T47D (cell line): ENCODE measurements at regions not wholly inside any gene's neighbourhood (a gene's known extent, or its start where the extent isn't known, plus 50 kb on each side); places are given as distances from the start of the nearest gene placed in this dataset.

ENCODE experiments used
- DNase-seq, 2 experiments: peaks; one replicate each; pipeline versions ENCODE4 v3.0.0 to v3.0.0-alpha.2; 2011 to 2012; ENCODE audit warnings: low read depth in 1 of 2, low spot score in 1 of 2
- JUND ChIP-seq: IDR thresholded peaks from 2 replicates; pipeline ENCODE4 v1.6.1; 2012; ENCODE audit warnings: low read depth
- in situ Hi-C: cut with HindIII; loops from 2 replicates; pipeline ENCODE4 v1.10.0; 2016; ENCODE audit warnings: low sequenced_read_pairs, low pct_unique_long_range_greater_than_20kb

DNA sequence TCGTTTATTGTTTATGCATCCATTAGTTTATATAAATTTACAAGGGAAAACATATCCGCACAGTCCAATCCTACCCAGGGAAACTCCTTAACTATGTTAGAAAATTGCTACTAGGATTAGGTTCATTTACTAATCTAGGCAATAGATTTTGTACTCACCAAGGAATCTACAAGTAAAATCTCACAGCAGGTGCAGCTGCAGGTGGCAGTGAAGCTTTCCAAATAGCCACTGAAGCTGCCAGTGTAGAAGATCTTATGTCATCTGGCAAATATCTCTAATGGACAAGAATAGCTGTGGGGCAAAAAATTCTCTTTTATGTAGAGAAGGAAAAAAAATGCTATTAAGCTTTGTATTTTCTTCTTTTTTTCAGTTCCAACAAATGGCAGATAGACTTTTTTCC is 963.4 kb upstream of the ADGRL4 start:
- DNase-seq = no peak
- TF ChIP-seq JUND = no peak
- in situ Hi-C loops = no loop called here

DNA sequence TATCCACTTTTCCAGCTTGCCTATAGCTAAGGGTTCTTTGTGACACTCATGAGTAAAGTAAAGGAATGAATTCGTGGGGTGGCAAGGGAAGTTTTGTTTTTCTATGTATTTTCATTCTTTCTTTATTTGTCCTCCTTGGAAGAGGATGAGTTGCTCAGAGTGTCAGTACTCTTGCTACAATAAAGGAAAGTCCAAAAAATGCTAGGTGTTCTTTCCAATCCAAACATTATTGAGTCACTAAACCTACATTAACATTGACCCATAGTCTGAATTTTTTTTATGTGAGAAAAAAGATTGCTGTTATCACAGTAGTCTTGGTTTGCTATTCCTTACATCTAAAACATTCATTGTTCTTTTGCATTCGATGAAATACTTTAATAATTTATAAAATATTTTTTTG is 959.9 kb upstream of the ADGRL4 start:
- in situ Hi-C loops = no loop called here
- no peak for TF ChIP-seq JUND
- DNase-seq = no peak

DNA sequence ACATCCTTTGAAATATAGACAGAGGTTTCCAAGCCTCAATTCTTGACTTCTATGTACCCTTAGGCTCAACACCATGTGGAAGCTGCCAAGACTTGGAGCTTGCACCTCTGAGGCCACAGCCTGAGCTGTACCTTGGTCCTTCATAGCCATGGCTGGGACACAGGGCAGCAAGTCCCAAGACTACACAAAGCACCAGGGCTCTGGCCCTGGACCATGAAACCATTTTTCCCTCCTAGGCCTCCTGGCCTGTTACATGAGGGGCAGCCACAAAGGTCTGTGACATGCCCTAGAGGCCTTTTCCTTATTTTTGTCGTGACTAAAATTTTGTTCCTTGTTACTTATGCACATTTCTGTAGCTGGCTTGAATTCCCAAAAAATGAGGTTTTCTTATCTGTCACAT is 953.1 kb upstream of the ADGRL4 start:
- DNase-seq = no peak
- in situ Hi-C loops = no loop called here
- TF ChIP-seq JUND = no peak

DNA sequence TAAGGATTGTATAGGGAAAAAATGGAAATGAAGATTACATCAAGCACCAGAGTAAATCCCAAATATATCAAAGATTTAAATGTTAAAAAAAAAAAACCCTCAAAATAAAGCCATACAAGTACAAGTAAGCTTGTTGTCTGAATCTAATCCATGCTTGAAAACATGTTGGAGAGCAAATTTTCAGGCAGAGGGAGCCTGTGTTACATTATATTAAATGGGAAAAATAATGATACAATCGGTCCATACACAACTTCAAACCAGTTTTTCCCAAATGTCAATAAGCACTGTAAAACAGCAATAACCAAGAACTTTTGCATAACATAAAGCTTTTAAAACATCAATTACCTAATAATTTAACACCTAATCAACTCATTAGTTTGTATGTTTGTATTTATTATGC is 949.4 kb upstream of the ADGRL4 start:
- no peak for TF ChIP-seq JUND
- no peak for DNase-seq
- in situ Hi-C loops = no loop called here

DNA sequence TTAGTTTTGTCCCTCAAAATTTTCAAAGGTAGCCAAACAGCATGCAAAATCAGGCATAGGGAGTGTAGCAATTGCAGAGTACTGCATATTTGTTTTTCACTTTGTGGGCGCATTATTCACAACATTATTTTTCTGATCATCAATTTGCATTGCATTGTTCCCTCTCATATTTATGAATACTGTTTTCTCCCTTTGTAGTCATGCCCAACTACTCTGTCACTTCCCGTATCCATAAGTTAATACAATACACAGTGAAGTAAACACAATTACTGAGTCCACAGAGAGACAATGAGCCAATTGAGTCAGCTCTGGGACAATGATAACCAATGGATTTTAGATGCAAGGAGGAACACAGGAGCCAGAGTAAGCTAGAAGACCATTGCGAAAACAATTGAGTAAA is 944.0 kb upstream of the ADGRL4 start:
- DNase-seq = no peak
- in situ Hi-C loops = no loop called here
- no peak for TF ChIP-seq JUND

DNA sequence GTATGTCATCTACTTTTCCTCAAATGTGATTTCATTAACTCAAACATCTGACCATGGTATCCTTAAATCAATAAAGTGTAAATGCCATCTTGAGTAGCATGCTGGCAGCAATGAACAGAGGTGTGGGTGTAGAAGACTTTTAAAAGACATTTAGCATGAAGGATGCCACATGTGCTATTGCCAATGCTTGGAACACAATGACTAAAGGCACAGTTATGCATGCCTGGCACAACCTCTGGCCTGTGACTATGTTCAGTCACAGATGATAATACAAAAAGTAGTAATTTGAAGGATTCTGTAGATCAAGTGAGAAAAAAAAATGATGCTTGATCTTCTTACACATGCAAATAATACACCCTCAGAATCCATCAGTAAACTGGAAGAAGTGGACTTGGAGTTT is 938.9 kb upstream of the ADGRL4 start:
- TF ChIP-seq JUND = no peak
- DNase-seq = no peak
- in situ Hi-C loops = no loop called here

DNA sequence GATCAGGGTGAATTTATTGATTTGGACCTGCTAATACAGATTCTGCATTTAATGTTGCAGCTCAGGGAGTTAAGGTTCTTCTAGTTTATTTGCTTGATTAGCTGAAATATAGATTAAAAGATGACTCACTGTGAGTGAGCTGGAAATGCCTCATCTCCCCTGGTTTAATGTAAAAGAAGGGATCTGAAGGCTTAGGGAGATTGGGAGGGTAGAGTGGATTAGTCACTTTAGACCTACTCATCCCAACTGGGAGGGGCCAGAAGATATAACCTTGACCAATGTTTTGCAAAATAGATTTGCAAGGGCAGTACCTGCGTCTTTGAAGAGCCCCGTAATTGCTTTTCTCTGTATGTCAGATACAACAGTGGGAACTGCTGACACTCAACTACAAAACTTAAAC is 922.8 kb upstream of the ADGRL4 start:
- in situ Hi-C loops = no loop called here
- no peak for TF ChIP-seq JUND

DNA sequence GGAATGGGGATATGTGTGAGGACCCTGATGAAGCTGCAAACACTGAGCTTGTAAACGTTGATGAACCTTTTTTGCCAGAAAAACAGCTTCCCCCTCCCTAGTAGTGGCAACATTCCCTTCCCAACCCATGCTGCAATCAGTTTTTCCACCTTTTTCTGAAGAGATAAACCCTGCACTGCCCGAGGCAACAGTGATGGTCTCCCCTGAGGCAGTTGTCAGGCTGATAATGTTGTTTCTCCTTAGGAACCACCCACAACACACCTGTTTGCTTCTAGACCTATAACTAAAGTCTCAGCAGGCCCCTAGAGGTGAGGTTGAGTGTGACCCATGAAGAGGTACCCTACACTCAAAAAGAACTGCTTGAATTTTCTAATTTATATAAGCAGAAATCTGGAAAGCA is 922.4 kb upstream of the ADGRL4 start:
- no peak for TF ChIP-seq JUND
- in situ Hi-C loops = no loop called here
- no peak for DNase-seq

More for the DNA sequence above, 922.8 kb upstream of the ADGRL4 start:
- DNase-seq = no peak

DNA sequence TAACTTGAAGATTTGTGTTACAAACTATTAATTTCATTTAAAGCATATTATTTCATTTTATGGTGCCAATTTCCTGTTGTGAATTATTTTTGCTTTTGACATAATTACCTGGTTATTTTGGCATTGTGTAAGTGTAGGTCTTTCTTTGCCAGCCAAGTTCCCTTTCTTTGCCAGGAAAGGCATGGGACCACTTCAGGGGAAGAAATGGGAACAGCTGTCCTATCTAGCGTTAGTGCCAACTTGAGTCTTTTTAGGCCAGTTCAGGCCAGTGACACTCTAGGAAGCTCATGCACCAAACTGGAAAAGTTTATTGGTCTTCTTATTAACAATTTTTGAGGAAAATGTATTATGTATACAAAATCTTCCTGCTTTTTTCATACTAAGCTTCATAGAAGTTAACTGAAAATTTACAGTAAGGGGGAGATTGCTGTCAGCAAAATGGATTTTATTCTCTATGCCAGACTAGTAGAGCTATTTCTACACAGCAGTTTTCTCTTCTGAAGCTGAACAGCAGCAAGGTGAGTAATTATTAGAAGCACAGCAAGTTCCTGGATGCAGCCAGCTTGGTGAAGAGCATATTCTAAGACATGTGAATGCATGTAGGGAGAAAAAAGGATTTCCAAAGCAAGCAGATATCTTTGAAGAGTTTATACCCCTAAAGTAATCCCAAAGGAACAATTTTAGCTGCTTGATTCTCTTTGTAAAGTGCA is 914.6 kb upstream of the ADGRL4 start:
- in situ Hi-C loops = no loop called here
- no peak for TF ChIP-seq JUND
- DNase-seq = no peak

DNA sequence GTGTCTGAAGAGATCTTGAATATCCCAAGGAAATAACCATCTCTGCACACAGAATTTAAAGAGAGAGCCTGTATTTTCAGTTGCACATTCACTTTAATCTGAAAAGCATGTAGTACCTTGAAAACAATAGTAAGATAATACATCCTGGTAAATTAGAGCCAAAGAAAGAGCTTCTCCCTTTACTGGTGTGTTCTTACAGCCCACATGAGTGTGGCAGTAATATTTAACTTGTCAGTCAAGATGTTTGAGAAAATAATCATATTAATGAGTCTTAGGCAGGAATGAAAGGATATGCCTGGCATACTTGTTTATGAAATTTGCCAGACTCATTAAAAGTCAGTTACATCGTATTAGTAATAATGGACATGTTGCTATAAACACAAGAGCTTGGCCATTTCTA is 908.4 kb upstream of the ADGRL4 start:
- no peak for DNase-seq
- in situ Hi-C loops = no loop called here
- TF ChIP-seq JUND = no peak

DNA sequence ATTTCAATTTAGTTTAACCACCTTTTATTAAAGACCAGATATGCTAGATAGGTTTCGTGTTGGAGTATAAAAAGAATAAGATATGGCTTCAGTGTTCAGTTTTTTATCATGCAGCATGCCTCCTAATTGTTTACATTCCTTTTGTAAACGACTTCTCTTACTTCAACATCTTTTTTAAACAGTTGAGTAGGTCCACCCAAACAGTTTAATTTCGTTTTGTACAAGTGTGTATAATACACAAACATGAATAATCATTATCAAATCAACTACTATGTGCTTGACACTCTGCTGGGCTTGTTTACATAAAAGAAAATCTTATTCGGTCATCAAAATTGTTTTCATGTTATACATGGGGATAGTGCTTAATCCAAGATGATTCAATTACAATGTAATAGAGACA is 906.3 kb upstream of the ADGRL4 start:
- in situ Hi-C loops = no loop called here
- DNase-seq = no peak
- no peak for TF ChIP-seq JUND

DNA sequence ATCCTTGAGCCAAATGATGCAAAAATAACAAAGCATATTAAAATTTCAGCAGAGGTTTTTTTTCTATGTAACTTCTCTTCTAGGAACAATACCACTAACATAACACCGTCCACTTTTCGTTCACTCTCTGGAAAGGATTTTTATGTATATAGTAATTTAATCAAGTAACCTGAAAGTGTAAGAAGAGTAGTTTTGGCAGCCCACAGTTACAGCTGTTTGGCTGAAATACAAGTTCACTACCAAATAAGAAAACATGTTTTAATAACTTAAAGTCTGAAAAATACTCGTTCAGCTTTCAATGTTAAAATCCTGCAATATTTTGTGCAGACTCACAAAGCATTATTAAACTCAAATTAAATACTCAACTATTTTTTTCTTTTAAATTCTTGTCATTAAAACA is 896.8 kb upstream of the ADGRL4 start:
- in situ Hi-C loops = no loop called here
- no peak for TF ChIP-seq JUND
- DNase-seq = no peak

DNA sequence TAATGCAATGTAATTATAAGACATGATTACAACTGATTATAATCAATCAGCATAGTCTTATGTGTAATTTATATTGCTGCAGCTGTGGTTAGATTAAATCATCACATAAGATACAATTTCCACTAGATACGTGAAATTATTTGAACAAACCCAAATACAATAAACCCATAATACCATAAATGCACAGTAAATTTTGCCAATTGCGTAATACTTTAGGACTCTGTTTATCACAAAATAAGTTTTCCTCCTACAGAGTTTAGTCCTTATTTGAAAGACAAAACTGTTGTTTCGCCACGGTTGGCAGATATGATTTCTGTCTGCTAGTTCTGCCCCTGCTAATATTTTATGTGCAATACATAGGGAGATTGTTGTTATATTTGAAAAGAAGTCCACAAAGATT is 895.9 kb upstream of the ADGRL4 start:
- no peak for DNase-seq
- TF ChIP-seq JUND = no peak
- in situ Hi-C loops = no loop called here

DNA sequence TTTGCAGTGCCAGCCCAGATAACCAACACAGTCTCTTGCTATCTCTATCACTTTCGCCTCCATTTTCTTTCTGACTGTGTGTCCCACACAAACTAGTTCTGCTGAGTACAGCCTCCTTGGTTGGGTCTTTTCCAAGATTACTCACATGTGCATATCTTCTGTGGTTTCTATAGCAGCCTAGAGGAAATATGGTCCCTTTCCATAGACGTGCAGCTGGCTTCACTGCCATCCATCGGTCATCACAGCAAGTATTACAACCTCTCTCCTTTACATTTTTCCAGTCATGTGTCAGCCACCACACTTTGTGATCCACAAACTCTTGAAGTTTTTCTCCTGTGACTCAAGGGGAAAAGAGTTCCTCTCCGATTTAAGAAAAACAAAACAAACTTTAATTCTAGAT is 893.4 kb upstream of the ADGRL4 start:
- DNase-seq = no peak
- no peak for TF ChIP-seq JUND
- in situ Hi-C loops = no loop called here
